ENCODE measurements at regions not wholly inside any gene's neighbourhood (a gene's known extent, or its start where the extent isn't known, plus 50 kb on each side); places are given as distances from the start of the nearest gene placed in this dataset.

GRCh38 chr7:46450886-46451285, 529.8 kb upstream of the IGFBP3 start:
- no peaks in the 10 kb centered on the region for H3K4me1 ChIP-seq (ENCODE audit: control insufficient read depth in 3 of 3, insufficient read depth in 3 of 3, low read length in 3 of 3)
- H3K9ac ChIP-seq (ENCODE audit: low read depth in 1 of 3, low read length in 3 of 3), result no peak overlapping the region
- H3K27me3 ChIP-seq (ENCODE audit: control insufficient read depth in 3 of 3, insufficient read depth in 3 of 3, low read length in 3 of 3), result no peaks in the 10 kb centered on the region
- H3K9me3 ChIP-seq (ENCODE audit: control insufficient read depth in 3 of 3, low read length in 3 of 3), result peaks cover 0 to 2% (median 0%) of the 10 kb centered on the region in 3 donors
- no peak overlapping the region for H3K4me3 ChIP-seq (ENCODE audit: low read length in 3 of 3)
- H3K36me3 ChIP-seq (ENCODE audit: control insufficient read depth in 3 of 3, insufficient read depth in 3 of 3, low read length in 3 of 3), result no peaks in the 10 kb centered on the region
- H3K27ac ChIP-seq (ENCODE audit: low read depth, low read length), result no peak overlapping the region

DNA sequence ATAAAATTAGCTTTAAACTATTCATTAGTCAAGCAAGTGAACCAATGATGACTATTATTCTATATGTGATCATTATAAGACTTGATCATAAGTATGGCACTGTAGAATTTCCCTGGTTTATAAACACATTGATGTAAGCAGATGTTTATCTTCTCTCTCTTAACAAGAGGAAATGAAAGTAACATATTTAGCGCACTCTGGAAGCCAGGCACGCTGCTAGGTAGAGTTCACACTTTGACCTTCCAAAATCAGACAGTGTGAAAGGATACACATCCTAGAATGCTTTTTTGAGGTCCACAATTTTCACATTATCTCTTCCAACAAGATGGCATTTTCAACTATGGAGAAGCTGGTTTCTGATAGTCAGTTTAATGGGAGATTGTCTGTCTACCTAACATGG, 529.4 kb upstream of the IGFBP3 start:
- Histone ChIP-seq H3K9ac (ENCODE audit: low read depth in 1 of 3, low read length in 3 of 3) (no peak overlapping the region), H3K27ac (ENCODE audit: low read depth, low read length) (no peak overlapping the region), H3K9me3 (ENCODE audit: control insufficient read depth in 3 of 3, low read length in 3 of 3) (peaks cover 0 to 2% (median 0%) of the 10 kb centered on the region in 3 donors), H3K36me3 (ENCODE audit: control insufficient read depth in 3 of 3, insufficient read depth in 3 of 3, low read length in 3 of 3) (no peaks in the 10 kb centered on the region), H3K27me3 (ENCODE audit: control insufficient read depth in 3 of 3, insufficient read depth in 3 of 3, low read length in 3 of 3) (no peaks in the 10 kb centered on the region), H3K4me1 (ENCODE audit: control insufficient read depth in 3 of 3, insufficient read depth in 3 of 3, low read length in 3 of 3) (no peaks in the 10 kb centered on the region), H3K4me3 (ENCODE audit: low read length in 3 of 3) (no peak overlapping the region)

- Histone ChIP-seq H3K27me3 (ENCODE audit: control insufficient read depth in 3 of 3, insufficient read depth in 3 of 3, low read length in 3 of 3) (no peaks in the 10 kb centered on the region), H3K9me3 (ENCODE audit: control insufficient read depth in 3 of 3, low read length in 3 of 3) (peaks cover 0 to 2% (median 0%) of the 10 kb centered on the region in 3 donors), H3K4me3 (ENCODE audit: low read length in 3 of 3) (no peak overlapping the region), H3K4me1 (ENCODE audit: control insufficient read depth in 3 of 3, insufficient read depth in 3 of 3, low read length in 3 of 3) (no peaks in the 10 kb centered on the region), H3K9ac (ENCODE audit: low read depth in 1 of 3, low read length in 3 of 3) (no peak overlapping the region), H3K27ac (ENCODE audit: low read depth, low read length) (no peak overlapping the region), H3K36me3 (ENCODE audit: control insufficient read depth in 3 of 3, insufficient read depth in 3 of 3, low read length in 3 of 3) (no peaks in the 10 kb centered on the region)
Observed at GRCh38 chr7:46449743-46450142, 528.7 kb upstream of the IGFBP3 start.

GRCh38 chr7:46448478-46448877, 527.4 kb upstream of the IGFBP3 start:
- Histone ChIP-seq H3K9me3 (ENCODE audit: control insufficient read depth in 3 of 3, low read length in 3 of 3) (peaks cover 0 to 2% (median 0%) of the 10 kb centered on the region in 3 donors), H3K4me3 (ENCODE audit: low read length in 3 of 3) (no peak overlapping the region), H3K27ac (ENCODE audit: low read depth, low read length) (no peak overlapping the region), H3K9ac (ENCODE audit: low read depth in 1 of 3, low read length in 3 of 3) (no peak overlapping the region), H3K36me3 (ENCODE audit: control insufficient read depth in 3 of 3, insufficient read depth in 3 of 3, low read length in 3 of 3) (no peaks in the 10 kb centered on the region), H3K4me1 (ENCODE audit: control insufficient read depth in 3 of 3, insufficient read depth in 3 of 3, low read length in 3 of 3) (no peaks in the 10 kb centered on the region), H3K27me3 (ENCODE audit: control insufficient read depth in 3 of 3, insufficient read depth in 3 of 3, low read length in 3 of 3) (no peaks in the 10 kb centered on the region)

DNA sequence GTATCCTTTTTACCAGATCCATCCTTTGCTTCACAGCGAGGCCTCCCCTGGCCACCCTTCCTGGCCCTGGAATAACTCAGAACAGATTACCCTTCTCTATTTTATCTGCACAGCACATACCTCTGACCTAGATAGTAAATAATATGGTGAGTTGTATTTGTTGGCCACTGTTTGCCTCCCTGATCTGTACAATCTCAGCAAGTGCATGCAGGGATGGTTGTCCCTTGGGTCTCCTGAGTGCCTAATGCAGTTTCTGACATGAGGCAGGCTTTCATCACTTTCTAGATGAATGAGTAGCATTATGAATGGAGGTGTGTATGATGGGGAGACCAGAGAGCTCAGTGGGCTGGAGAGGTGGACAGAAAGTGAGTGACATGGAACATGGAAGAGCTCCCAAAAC, 525.1 kb upstream of the IGFBP3 start:
- no peaks in the 10 kb centered on the region for H3K36me3 ChIP-seq (ENCODE audit: control insufficient read depth in 3 of 3, insufficient read depth in 3 of 3, low read length in 3 of 3)
- no peak overlapping the region for H3K9ac ChIP-seq (ENCODE audit: low read depth in 1 of 3, low read length in 3 of 3)
- no peaks in the 10 kb centered on the region for H3K27me3 ChIP-seq (ENCODE audit: control insufficient read depth in 3 of 3, insufficient read depth in 3 of 3, low read length in 3 of 3)
- H3K27ac ChIP-seq (ENCODE audit: low read depth, low read length), result no peak overlapping the region
- H3K4me3 ChIP-seq (ENCODE audit: low read length in 3 of 3), result no peak overlapping the region
- H3K9me3 ChIP-seq (ENCODE audit: control insufficient read depth in 3 of 3, low read length in 3 of 3), result no peaks in the 10 kb centered on the region
- H3K4me1 ChIP-seq (ENCODE audit: control insufficient read depth in 3 of 3, insufficient read depth in 3 of 3, low read length in 3 of 3), result no peaks in the 10 kb centered on the region

DNA sequence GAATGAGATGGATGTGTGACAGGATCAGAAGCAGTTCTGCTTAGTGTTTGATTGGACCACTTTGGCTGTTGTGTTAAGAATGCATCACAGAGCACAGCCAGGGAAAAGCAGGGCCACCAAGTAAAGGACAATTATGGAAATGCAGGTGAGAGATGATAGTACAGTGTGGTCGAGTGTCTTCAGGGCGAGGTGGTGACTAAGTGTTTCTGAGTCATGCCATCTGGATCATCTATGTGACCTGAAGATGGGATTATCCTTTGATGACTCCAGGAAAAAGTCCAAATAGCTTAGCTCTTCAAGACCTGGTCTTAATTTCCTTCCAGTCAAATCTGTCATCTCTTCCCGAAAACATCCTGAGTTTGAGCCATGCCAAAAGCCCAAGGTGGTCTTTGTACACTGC, 523.2 kb upstream of the IGFBP3 start:
- Histone ChIP-seq H3K9ac (ENCODE audit: low read depth in 1 of 3, low read length in 3 of 3) (no peak overlapping the region), H3K36me3 (ENCODE audit: control insufficient read depth in 3 of 3, insufficient read depth in 3 of 3, low read length in 3 of 3) (no peaks in the 10 kb centered on the region), H3K27ac (ENCODE audit: low read depth, low read length) (no peak overlapping the region), H3K4me3 (ENCODE audit: low read length in 3 of 3) (no peak overlapping the region), H3K4me1 (ENCODE audit: control insufficient read depth in 3 of 3, insufficient read depth in 3 of 3, low read length in 3 of 3) (no peaks in the 10 kb centered on the region), H3K27me3 (ENCODE audit: control insufficient read depth in 3 of 3, insufficient read depth in 3 of 3, low read length in 3 of 3) (no peaks in the 10 kb centered on the region), H3K9me3 (ENCODE audit: control insufficient read depth in 3 of 3, low read length in 3 of 3) (no peaks in the 10 kb centered on the region)

DNA sequence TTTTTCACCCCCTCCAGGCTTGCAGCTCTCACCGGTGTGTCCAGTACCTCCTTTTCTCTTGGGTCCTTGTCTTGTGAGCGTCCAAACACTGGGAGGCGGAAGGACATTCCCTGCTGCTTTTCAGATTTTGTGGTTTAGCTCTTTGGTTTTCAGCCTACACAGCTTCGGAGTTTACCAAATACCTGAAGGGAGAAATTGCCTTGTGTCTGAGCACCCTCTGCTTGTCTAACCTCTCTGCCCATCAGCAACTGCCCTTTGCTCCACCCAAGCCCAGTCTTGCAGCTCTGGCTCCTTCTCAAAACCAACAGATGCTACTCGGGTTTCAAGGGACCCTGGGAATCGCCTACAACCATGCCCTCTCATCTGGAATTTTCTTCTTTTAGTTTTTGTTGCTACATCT, 519.1 kb upstream of the IGFBP3 start:
- Histone ChIP-seq H3K36me3 (ENCODE audit: control insufficient read depth in 3 of 3, insufficient read depth in 3 of 3, low read length in 3 of 3) (no peaks in the 10 kb centered on the region), H3K27me3 (ENCODE audit: control insufficient read depth in 3 of 3, insufficient read depth in 3 of 3, low read length in 3 of 3) (no peaks in the 10 kb centered on the region), H3K4me1 (ENCODE audit: control insufficient read depth in 3 of 3, insufficient read depth in 3 of 3, low read length in 3 of 3) (no peaks in the 10 kb centered on the region), H3K27ac (ENCODE audit: low read depth, low read length) (no peak overlapping the region), H3K9ac (ENCODE audit: low read depth in 1 of 3, low read length in 3 of 3) (no peak overlapping the region), H3K4me3 (ENCODE audit: low read length in 3 of 3) (no peak overlapping the region), H3K9me3 (ENCODE audit: control insufficient read depth in 3 of 3, low read length in 3 of 3) (peaks cover 0 to 5% (median 0%) of the 10 kb centered on the region in 3 donors)

DNA sequence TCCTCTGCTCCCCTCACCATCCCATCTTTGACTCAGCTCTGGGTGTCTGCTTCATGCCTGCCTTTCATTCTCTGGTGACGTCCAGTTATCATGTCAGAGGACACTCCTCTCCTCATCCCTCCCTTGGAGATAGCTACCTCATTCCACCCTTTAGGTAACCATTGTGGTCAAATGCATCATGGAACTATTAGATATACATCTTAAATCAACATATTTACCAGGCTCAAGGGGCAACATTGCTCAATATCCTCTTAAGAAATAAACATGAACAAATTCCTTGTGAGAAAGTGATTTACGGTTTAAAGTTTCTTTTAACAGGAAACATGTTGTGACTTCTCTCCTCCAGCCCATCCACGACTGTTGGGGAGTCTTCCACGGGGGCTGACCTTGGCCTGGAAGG, 511.6 kb upstream of the IGFBP3 start:
- Histone ChIP-seq H3K9me3 (ENCODE audit: control insufficient read depth in 3 of 3, low read length in 3 of 3) (peaks cover 0 to 5% (median 0%) of the 10 kb centered on the region in 3 donors), H3K27me3 (ENCODE audit: control insufficient read depth in 3 of 3, insufficient read depth in 3 of 3, low read length in 3 of 3) (no peaks in the 10 kb centered on the region), H3K4me1 (ENCODE audit: control insufficient read depth in 3 of 3, insufficient read depth in 3 of 3, low read length in 3 of 3) (no peaks in the 10 kb centered on the region), H3K4me3 (ENCODE audit: low read length in 3 of 3) (no peak overlapping the region), H3K9ac (ENCODE audit: low read depth in 1 of 3, low read length in 3 of 3) (no peak overlapping the region), H3K27ac (ENCODE audit: low read depth, low read length) (no peak overlapping the region), H3K36me3 (ENCODE audit: control insufficient read depth in 3 of 3, insufficient read depth in 3 of 3, low read length in 3 of 3) (no peaks in the 10 kb centered on the region)

DNA sequence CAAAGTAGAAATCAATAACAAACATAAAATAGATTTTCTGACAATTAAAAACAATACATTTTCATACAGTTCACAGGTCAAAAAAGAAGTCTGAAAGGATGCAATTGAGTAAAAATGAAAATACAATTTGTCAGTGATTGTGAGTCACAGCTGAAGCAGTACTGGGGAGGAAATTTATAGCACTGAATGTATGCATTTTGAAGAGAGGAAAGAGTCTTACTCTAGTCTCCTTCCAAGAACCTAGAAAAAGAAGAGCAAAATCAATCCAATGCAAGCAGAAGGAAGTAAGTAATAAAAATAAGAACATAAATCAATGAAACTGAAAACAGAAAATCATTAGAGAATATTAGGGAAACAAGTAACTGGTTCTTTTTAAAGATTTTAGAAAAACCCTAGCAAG, 507.2 kb upstream of the IGFBP3 start:
- Histone ChIP-seq H3K27ac (ENCODE audit: low read depth, low read length) (no peak overlapping the region), H3K36me3 (ENCODE audit: control insufficient read depth in 3 of 3, insufficient read depth in 3 of 3, low read length in 3 of 3) (no peaks in the 10 kb centered on the region), H3K9ac (ENCODE audit: low read depth in 1 of 3, low read length in 3 of 3) (no peak overlapping the region), H3K4me3 (ENCODE audit: low read length in 3 of 3) (no peak overlapping the region), H3K27me3 (ENCODE audit: control insufficient read depth in 3 of 3, insufficient read depth in 3 of 3, low read length in 3 of 3) (no peaks in the 10 kb centered on the region), H3K9me3 (ENCODE audit: control insufficient read depth in 3 of 3, low read length in 3 of 3) (no peaks in the 10 kb centered on the region), H3K4me1 (ENCODE audit: control insufficient read depth in 3 of 3, insufficient read depth in 3 of 3, low read length in 3 of 3) (no peaks in the 10 kb centered on the region)

- no peaks in the 10 kb centered on the region for H3K27me3 ChIP-seq (ENCODE audit: control insufficient read depth in 3 of 3, insufficient read depth in 3 of 3, low read length in 3 of 3)
- no peaks in the 10 kb centered on the region for H3K36me3 ChIP-seq (ENCODE audit: control insufficient read depth in 3 of 3, insufficient read depth in 3 of 3, low read length in 3 of 3)
- no peak overlapping the region for H3K4me3 ChIP-seq (ENCODE audit: low read length in 3 of 3)
- no peaks in the 10 kb centered on the region for H3K9me3 ChIP-seq (ENCODE audit: control insufficient read depth in 3 of 3, low read length in 3 of 3)
- no peak overlapping the region for H3K27ac ChIP-seq (ENCODE audit: low read depth, low read length)
- H3K4me1 ChIP-seq (ENCODE audit: control insufficient read depth in 3 of 3, insufficient read depth in 3 of 3, low read length in 3 of 3), result no peaks in the 10 kb centered on the region
- H3K9ac ChIP-seq (ENCODE audit: low read depth in 1 of 3, low read length in 3 of 3), result no peak overlapping the region
Observed at GRCh38 chr7:46424934-46425333, 503.9 kb upstream of the IGFBP3 start.

Measured in skeletal muscle tissue (tissue), 3 donors.